CD14-positive monocyte (primary cell): ENCODE measurements at regions not wholly inside any gene's neighbourhood (a gene's known extent, or its start where the extent isn't known, plus 50 kb on each side); places are given as distances from the start of the nearest gene placed in this dataset.

Experiments used
- DNase-seq, 3 donors: peaks; one replicate each; pipeline ENCODE4 v3.0.0-alpha.2; 2011 to 2022
- H2AFZ ChIP-seq: 2 replicates; pipeline ENCODE4 v1.6.0; 2012; ENCODE audit warnings: mild to moderate bottlenecking, low read depth, low read length, inconsistent platforms; ENCODE audit not compliant: insufficient read depth, poor library complexity, severe bottlenecking
- H3K27ac ChIP-seq, 2 donors: 1 replicate in 1 of 2; 2 replicates in 1 of 2; pipeline ENCODE4 v1.5.1; 2012 to 2013; ENCODE audit warnings: low read length in 2 of 2, control low read depth in 1 of 2, inconsistent platforms in 1 of 2, low read depth in 1 of 2, mild to moderate bottlenecking in 1 of 2
- H3K27me3 ChIP-seq, 2 donors: one replicate each; pipeline versions ENCODE4 v1.6.0 to v1.6.1; 2011 to 2013; ENCODE audit warnings: low read length in 2 of 2; ENCODE audit not compliant: control insufficient read depth in 2 of 2, insufficient read depth in 2 of 2
- H3K36me3 ChIP-seq, 2 donors: replicated peaks in 1 of 2; 1 replicate in 1 of 2; 2 replicates in 1 of 2; pipeline versions ENCODE4 v1.5.1 to v1.6.1; 2012 to 2013; ENCODE audit warnings: low read length in 2 of 2, control low read depth in 1 of 2, inconsistent platforms in 1 of 2, mild to moderate bottlenecking in 1 of 2; ENCODE audit not compliant: insufficient read depth in 2 of 2, control insufficient read depth in 1 of 2
- H3K4me1 ChIP-seq, 2 donors: 1 replicate in 1 of 2; 2 replicates in 1 of 2; pipeline versions ENCODE4 v1.5.1 to v1.6.1; 2012 to 2013; ENCODE audit warnings: low read length in 2 of 2, control low read depth in 1 of 2, inconsistent platforms in 1 of 2, mild to moderate bottlenecking in 1 of 2, moderate library complexity in 1 of 2; ENCODE audit not compliant: insufficient read depth in 2 of 2, control insufficient read depth in 1 of 2
- H3K4me2 ChIP-seq: replicated peaks from 2 replicates; pipeline ENCODE3; 2012; ENCODE audit warnings: low read length, moderate library complexity, mild to moderate bottlenecking; ENCODE audit not compliant: poor library complexity, severe bottlenecking; ENCODE audit errors: extremely low read depth
- H3K4me3 ChIP-seq, 3 experiments: fragments of 200-600 bp in 1 of 3; sonication (generic) in 1 of 3; replicated peaks in 1 of 3; 1 replicate in 2 of 3; 2 replicates in 1 of 3; pipeline ENCODE4 v1.5.1; 2011 to 2013; ENCODE audit warnings: low read length in 3 of 3, mild to moderate bottlenecking in 3 of 3, control low read depth in 2 of 3, low read depth in 2 of 3, inconsistent platforms in 1 of 3, moderate library complexity in 1 of 3
- H3K79me2 ChIP-seq: 2 replicates; pipeline ENCODE4 v1.6.0; 2012; ENCODE audit warnings: mild to moderate bottlenecking, control low read depth, inconsistent platforms, low read length, moderate library complexity; ENCODE audit not compliant: insufficient read depth
- H3K9ac ChIP-seq: 2 replicates; pipeline ENCODE4 v1.6.0; 2017; ENCODE audit warnings: low read length, mild to moderate bottlenecking; ENCODE audit not compliant: insufficient read depth, poor library complexity, severe bottlenecking
- H3K9me3 ChIP-seq, 2 donors: replicated peaks in 1 of 2; 1 replicate in 1 of 2; 2 replicates in 1 of 2; pipeline versions ENCODE4 v1.5.1 to v1.6.1; 2012 to 2013; ENCODE audit warnings: low read length in 2 of 2, control low read depth in 1 of 2; ENCODE audit not compliant: control insufficient read depth in 1 of 2, insufficient read depth in 1 of 2
- H4K20me1 ChIP-seq: 2 replicates; pipeline ENCODE4 v1.6.0; 2012; ENCODE audit warnings: mild to moderate bottlenecking, low read length, control low read depth, moderate library complexity; ENCODE audit not compliant: insufficient read depth
- H3K27ac Mint-ChIP-seq, 7 donors: one replicate each; pipeline ENCODE4 v1.8.0; 2020; ENCODE audit warnings: mild to moderate bottlenecking in 7 of 7, mixed read lengths in 7 of 7, moderate library complexity in 6 of 7, inconsistent platforms in 2 of 7
- H3K27me3 Mint-ChIP-seq, 3 donors: one replicate each; pipeline ENCODE4 v1.8.0; 2021 to 2022; ENCODE audit warnings: low read depth in 3 of 3, mild to moderate bottlenecking in 3 of 3, mixed read lengths in 3 of 3, moderate library complexity in 3 of 3, inconsistent platforms in 1 of 3
- H3K36me3 Mint-ChIP-seq, 2 donors: one replicate each; pipeline ENCODE4 v1.8.0; 2020; ENCODE audit warnings: mixed read lengths in 2 of 2, inconsistent platforms in 1 of 2, mild to moderate bottlenecking in 1 of 2
- H3K4me1 Mint-ChIP-seq: one replicate; pipeline ENCODE4 v1.8.0; 2020; ENCODE audit warnings: mild to moderate bottlenecking, mixed read lengths
- H3K4me3 Mint-ChIP-seq, 2 donors: one replicate each; pipeline ENCODE4 v1.8.0; 2020; ENCODE audit warnings: mild to moderate bottlenecking in 2 of 2, mixed read lengths in 2 of 2, moderate library complexity in 1 of 2
- H3K9me3 Mint-ChIP-seq, 7 donors: one replicate each; pipeline ENCODE4 v1.8.0; 2020 to 2022; ENCODE audit warnings: mixed read lengths in 7 of 7, mild to moderate bottlenecking in 6 of 7, moderate library complexity in 6 of 7, inconsistent platforms in 2 of 7
- CTCF ChIP-seq: fragments of 200-600 bp; IDR thresholded peaks from one replicate; pipeline ENCODE4 v1.8.0; 2022; ENCODE audit warnings: antibody characterized with exemption, mild to moderate bottlenecking
- WGBS: methylation state at CpG from one replicate; pipeline ENCODE4 v1.1.5; 2013; ENCODE audit warnings: missing lambda C conversion rate; ENCODE audit not compliant: insufficient coverage; 5-methylcytosine and 5-hydroxymethylcytosine counted together
- intact Hi-C, 2 donors: fragments of 100-400 bp; cut with micrococcal nuclease; formaldehyde crosslinking; loops; one replicate each; pipeline versions ENCODE4 v1.15.0 to v1.15.1; 2023

GRCh38 chr1:195754874-195755273 lies 853.4 kb downstream of the KCNT2 start:
- no peaks in the 10 kb centered on the region for H3K79me2 ChIP-seq
- peaks cover 0 to 4% (median 0%) of the 10 kb centered on the region in 7 donors for H3K9me3 Mint-ChIP-seq
- no peaks in the 10 kb centered on the region for H3K27me3 Mint-ChIP-seq
- no peaks in the 10 kb centered on the region for H4K20me1 ChIP-seq
- intact Hi-C loops: no loop called here
- no peak overlapping the region for H2AFZ ChIP-seq
- H3K4me3 Mint-ChIP-seq: no peak overlapping the region
- no peak overlapping the region for H3K4me3 ChIP-seq
- H3K4me1 ChIP-seq: no peaks in the 10 kb centered on the region
- H3K36me3 ChIP-seq: no peaks in the 10 kb centered on the region
- H3K27ac ChIP-seq: no peak overlapping the region
- WGBS: no CpG with 5 or more reads among the region's 1 CpG
- no peak overlapping the region for H3K9ac ChIP-seq
- no peaks in the 10 kb centered on the region for H3K9me3 ChIP-seq
- H3K36me3 Mint-ChIP-seq: no peaks in the 10 kb centered on the region
- no peaks in the 10 kb centered on the region for H3K4me1 Mint-ChIP-seq
- H3K27me3 ChIP-seq: no peaks in the 10 kb centered on the region
- TF ChIP-seq CTCF: no peak
- H3K4me2 ChIP-seq: no peak overlapping the region
- DNase-seq: no peak
- no peak overlapping the region for H3K27ac Mint-ChIP-seq

GRCh38 chr1:195754303-195754702 lies 853.9 kb downstream of the KCNT2 start:
- Histone ChIP-seq H3K4me3 (no peak overlapping the region), H3K27ac (no peak overlapping the region), H3K4me2 (no peak overlapping the region), H3K9me3 (no peaks in the 10 kb centered on the region), H3K9ac (no peak overlapping the region), H3K36me3 (no peaks in the 10 kb centered on the region), H2AFZ (no peak overlapping the region), H3K27me3 (no peaks in the 10 kb centered on the region), H3K4me1 (no peaks in the 10 kb centered on the region), H4K20me1 (no peaks in the 10 kb centered on the region), H3K79me2 (no peaks in the 10 kb centered on the region)
- Mint-ChIP-seq H3K27me3 (no peaks in the 10 kb centered on the region), H3K27ac (no peak overlapping the region), H3K36me3 (no peaks in the 10 kb centered on the region), H3K9me3 (peaks cover 0 to 4% (median 0%) of the 10 kb centered on the region in 7 donors), H3K4me3 (no peak overlapping the region), H3K4me1 (no peaks in the 10 kb centered on the region)
- no peak for DNase-seq
- no peak for TF ChIP-seq CTCF
- intact Hi-C loops: no loop called here
- no CpG with 5 or more reads among the region's 4 CpGs for WGBS
